Coronary artery (tissue), 2 donors: ENCODE measurements at regions not wholly inside any gene's neighbourhood (a gene's known extent, or its start where the extent isn't known, plus 50 kb on each side); places are given as distances from the start of the nearest gene placed in this dataset.
"Not testable (repeated sequence)": the region's sequence is repeated elsewhere in the genome, so short reads cannot be mapped to it uniquely, and the experiment has no call there.

Source experiments
- DNase-seq: peaks from one replicate; pipeline ENCODE4 v3.0.0-alpha.2; 2017; ENCODE audit warnings: low spot score
- H3K27ac ChIP-seq, 2 donors: fragments of 200-600 bp; sonication (generic); one replicate each; pipeline ENCODE4 v1.5.1; 2016 to 2019
- H3K4me3 ChIP-seq: fragments of 200-600 bp; sonication (generic); 2 replicates; pipeline ENCODE4 v1.5.1; 2016; ENCODE audit warnings: mild to moderate bottlenecking, moderate library complexity
- TF ChIP-seq, protein P1 (sequence below): fragments of 200-600 bp; sonication (generic); IDR thresholded peaks from one replicate; pipeline ENCODE4 v1.5.1; 2019; ENCODE audit warnings: antibody characterized with exemption

DNA sequence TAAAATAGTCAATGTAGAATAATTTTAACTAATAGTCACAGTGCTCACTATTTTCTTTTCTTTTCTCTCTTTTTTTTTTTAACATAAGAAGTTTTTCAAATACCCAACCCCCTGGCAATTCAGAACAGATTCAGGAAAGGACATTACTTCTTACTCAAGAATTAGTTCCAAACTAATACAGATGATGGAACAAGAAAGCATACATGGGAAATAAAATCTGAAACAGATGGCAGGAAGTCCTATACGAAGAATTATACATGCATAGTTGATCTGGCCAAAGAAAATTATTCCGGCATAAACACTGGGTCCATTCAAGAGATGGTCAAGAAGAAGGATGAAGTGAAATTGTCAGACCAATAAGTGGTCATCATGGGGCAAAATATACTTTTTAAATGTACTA, 614.4 kb upstream of the INTU start:
- H3K4me3 ChIP-seq = no peak overlapping the region
- DNase-seq = no peak
- no peak overlapping the region for H3K27ac ChIP-seq
- TF ChIP-seq, protein P1, sequence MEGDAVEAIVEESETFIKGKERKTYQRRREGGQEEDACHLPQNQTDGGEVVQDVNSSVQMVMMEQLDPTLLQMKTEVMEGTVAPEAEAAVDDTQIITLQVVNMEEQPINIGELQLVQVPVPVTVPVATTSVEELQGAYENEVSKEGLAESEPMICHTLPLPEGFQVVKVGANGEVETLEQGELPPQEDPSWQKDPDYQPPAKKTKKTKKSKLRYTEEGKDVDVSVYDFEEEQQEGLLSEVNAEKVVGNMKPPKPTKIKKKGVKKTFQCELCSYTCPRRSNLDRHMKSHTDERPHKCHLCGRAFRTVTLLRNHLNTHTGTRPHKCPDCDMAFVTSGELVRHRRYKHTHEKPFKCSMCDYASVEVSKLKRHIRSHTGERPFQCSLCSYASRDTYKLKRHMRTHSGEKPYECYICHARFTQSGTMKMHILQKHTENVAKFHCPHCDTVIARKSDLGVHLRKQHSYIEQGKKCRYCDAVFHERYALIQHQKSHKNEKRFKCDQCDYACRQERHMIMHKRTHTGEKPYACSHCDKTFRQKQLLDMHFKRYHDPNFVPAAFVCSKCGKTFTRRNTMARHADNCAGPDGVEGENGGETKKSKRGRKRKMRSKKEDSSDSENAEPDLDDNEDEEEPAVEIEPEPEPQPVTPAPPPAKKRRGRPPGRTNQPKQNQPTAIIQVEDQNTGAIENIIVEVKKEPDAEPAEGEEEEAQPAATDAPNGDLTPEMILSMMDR = no peak

DNA sequence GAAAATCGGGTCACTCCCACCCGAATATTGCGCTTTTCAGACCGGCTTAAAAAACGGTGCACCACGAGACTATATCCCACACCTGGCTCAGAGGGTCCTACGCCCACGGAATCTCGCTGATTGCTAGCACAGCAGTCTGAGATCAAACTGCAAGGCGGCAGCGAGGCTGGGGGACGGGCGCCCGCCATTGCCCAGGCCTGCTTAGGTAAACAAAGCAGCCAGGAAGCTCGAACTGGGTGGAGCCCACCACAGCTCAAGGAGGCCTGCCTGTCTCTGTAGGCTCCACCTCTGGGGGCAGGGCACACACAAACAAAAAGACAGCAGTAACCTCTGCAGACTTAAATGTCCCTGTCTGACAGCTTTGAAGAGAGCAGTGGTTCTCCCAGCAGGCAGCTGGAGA, 611.9 kb upstream of the INTU start:
- not testable (repeated sequence) for H3K4me3 ChIP-seq, DNase-seq

DNA sequence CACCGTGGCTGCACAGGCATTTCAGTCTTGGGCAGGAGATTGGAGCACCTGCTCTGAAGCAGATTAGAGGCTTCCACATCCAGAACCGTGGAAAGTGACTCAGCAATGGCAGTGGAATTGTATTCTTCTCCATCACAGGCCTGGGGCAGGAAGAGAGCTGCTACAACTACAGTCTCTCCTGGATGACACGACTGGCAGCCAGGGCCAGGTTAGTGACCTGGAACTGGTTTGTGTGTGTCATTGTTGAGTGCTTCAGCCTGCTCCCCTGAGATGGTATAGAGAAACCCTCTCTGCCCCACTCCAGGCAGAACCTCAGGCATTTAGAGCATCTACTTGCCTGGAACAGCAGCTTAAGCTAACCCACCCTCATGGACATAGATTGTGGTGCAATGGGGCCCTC, 596.5 kb upstream of the INTU start:
- TF ChIP-seq, protein P1 = no peak

More for the DNA sequence above, 611.9 kb upstream of the INTU start:
- not testable (repeated sequence) for H3K27ac ChIP-seq

DNA sequence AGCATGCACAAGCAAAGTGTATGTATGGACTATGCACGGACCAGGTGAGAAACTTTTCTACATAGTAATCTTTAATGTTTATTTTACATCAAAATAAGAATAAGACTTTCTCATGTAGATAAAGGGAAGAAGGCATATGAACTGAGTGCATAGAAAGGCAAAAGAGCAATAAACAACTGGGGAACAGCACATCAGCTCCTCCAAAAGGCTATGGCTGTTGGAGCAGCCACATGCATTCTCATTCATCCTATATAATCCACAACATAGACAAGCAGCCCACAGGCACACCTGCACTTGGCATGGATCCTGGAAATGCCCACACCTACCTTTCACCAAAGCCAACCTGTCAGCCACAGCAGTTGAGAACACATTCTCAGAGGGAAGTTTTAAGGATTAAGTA, 586.9 kb upstream of the INTU start:
- TF ChIP-seq, protein P1 = no peak
- no peak for DNase-seq
- Histone ChIP-seq H3K4me3 (no peak overlapping the region), H3K27ac (no peak overlapping the region)

More for the DNA sequence above, 596.5 kb upstream of the INTU start:
- DNase-seq = no peak
- Histone ChIP-seq H3K4me3 (no peak overlapping the region), H3K27ac (no peak overlapping the region)

DNA sequence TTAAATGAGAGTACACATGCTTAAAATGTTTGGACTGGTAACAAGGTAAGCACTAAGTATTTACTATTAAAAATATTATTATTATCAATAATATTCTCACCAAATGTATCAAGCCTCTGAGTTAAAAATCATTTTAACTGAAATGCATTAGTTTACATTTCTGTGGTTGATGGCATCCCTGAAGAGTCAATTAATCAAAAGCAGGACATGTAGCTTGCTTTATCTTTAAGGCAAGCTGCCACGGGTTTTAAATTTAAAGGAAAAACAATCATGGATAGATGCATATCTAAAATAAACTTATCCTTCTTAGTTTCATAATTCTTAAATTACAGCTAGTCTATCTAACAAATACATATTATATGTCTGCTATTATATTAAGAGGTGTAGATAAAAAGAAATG, 584.8 kb upstream of the INTU start:
- TF ChIP-seq, protein P1 = no peak
- DNase-seq = no peak
- Histone ChIP-seq H3K4me3 (no peak overlapping the region), H3K27ac (no peak overlapping the region)

DNA sequence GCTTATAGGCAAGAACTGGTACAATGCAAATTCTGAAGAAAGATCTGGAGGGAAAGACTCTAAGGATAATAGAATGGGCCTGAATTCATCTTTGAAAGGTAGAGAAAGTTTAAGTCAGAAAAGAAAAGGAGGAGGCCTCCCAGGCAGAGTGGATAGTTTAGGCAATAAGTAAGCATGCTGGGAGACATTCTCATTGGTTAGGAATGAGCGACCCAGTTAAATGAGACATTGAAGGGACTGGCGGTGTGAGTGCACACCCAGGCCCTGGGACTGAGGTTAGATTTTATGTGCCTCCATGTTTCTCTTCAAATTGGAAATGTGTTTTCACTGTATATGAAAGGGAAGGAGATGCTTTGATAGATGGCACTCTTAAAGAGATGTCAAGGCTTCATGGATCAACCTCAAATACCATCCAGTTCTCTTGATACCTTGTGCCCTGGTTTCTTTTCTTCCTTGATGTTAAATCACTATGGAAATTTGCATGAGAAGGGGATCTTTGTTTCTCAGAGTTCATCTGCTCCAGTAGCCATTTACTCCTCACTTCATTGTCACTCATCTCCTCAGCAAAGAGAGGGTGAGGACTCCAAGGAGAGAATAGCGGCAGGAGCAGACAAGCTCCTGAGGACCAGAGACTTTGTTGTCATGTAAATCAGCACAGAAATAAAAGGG, 584.2 kb upstream of the INTU start:
- Histone ChIP-seq H3K27ac (no peak overlapping the region), H3K4me3 (no peak overlapping the region)
- DNase-seq = no peak
- TF ChIP-seq, protein P1 = no peak

DNA sequence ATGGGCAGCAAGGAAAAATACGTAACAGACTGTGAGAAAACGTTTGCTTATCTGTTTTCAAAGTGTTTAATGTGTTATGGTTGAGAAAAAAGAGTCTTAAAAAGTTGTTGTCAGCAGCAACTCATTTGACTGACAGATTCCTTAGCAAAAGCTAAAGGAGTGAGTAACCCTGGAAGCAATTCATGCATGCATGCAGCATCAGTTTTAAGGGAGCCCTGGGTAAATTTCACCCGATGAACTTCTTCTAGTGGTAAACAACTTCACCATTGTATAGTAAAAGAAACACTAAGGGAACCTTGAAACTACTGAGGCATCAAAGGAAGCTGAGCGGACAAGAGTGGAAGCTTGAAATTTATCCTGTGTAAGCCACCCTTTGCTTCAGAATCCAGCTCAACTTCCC, 583.2 kb upstream of the INTU start:
- no peak overlapping the region for H3K27ac ChIP-seq
- TF ChIP-seq, protein P1 = no peak
- no peak overlapping the region for H3K4me3 ChIP-seq
- DNase-seq = no peak
